Stimulated activated naive CD8-positive, alpha-beta T cell treated with anti-CD3 and anti-CD28 coated beads, Interleukin-15, Interleukin-2, amounts not matched to agents 100 U/mL and 50 U/mL, for 24 hours (primary cell): ENCODE measurements at regions not wholly inside any gene's neighbourhood (a gene's known extent, or its start where the extent isn't known, plus 50 kb on each side); places are given as distances from the start of the nearest gene placed in this dataset.

Experiments
- ATAC-seq: fragments of 150-1000 bp; cut with Tn5 transposase; one replicate; pipeline ENCODE4 v1.10.0; 2021
- DNase-seq: peaks from one replicate; pipeline ENCODE4 v3.0.0; 2021

GRCh38 chr1:30478799-30479563, 244.4 kb downstream of the MATN1 start:
- ATAC-seq = no peak
- no peak for DNase-seq

GRCh38 chr1:30478283-30478682, 245.1 kb downstream of the MATN1 start:
- no peak for DNase-seq
- ATAC-seq = no peak

GRCh38 chr1:30477588-30477987, 245.8 kb downstream of the MATN1 start:
- DNase-seq (no peak), ATAC-seq (no peak)

GRCh38 chr1:30476911-30477459, 246.4 kb downstream of the MATN1 start:
- DNase-seq = no peak
- no peak for ATAC-seq

GRCh38 chr1:30476476-30476875, 246.9 kb downstream of the MATN1 start:
- ATAC-seq = no peak
- no peak for DNase-seq

GRCh38 chr1:30475966-30476365, 247.4 kb downstream of the MATN1 start:
- DNase-seq (no peak), ATAC-seq (no peak)

- ATAC-seq = no peak
- no peak for DNase-seq
Observed at GRCh38 chr1:30475201-30475600, 248.2 kb downstream of the MATN1 start.

GRCh38 chr1:30474818-30475200, 248.6 kb downstream of the MATN1 start:
- ATAC-seq (no peak), DNase-seq (no peak)

- no peak for ATAC-seq
- DNase-seq = no peak
Observed at GRCh38 chr1:30473922-30474817, 249.2 kb downstream of the MATN1 start.

- no peak for ATAC-seq
Observed at GRCh38 chr1:30472526-30472925, 250.9 kb downstream of the MATN1 start.

GRCh38 chr1:30472009-30472408, 251.4 kb downstream of the MATN1 start:
- DNase-seq (no peak), ATAC-seq (no peak)

More at GRCh38 chr1:30472526-30472925, 250.9 kb downstream of the MATN1 start:
- no peak for DNase-seq

GRCh38 chr1:30471307-30471706, 252.1 kb downstream of the MATN1 start:
- no peak for DNase-seq
- no peak for ATAC-seq

GRCh38 chr1:30469426-30469825, 254.0 kb downstream of the MATN1 start:
- no peak for DNase-seq
- ATAC-seq = no peak

GRCh38 chr1:30467101-30467500, 256.3 kb downstream of the MATN1 start:
- DNase-seq = no peak
- ATAC-seq = no peak

GRCh38 chr1:30466610-30467009, 256.8 kb downstream of the MATN1 start:
- DNase-seq = no peak
- ATAC-seq = no peak

GRCh38 chr1:30466026-30466425, 257.4 kb downstream of the MATN1 start:
- DNase-seq = no peak
- ATAC-seq = no peak

- ATAC-seq (no peak), DNase-seq (no peak)
Observed at GRCh38 chr1:30465096-30465495, 258.3 kb downstream of the MATN1 start.

- DNase-seq (no peak), ATAC-seq (no peak)
Observed at GRCh38 chr1:30464187-30464617, 259.2 kb downstream of the MATN1 start.

GRCh38 chr1:30462826-30463425, 260.5 kb downstream of the MATN1 start:
- no peak for DNase-seq
- ATAC-seq = no peak

GRCh38 chr1:30462166-30462565, 261.2 kb downstream of the MATN1 start:
- DNase-seq (no peak), ATAC-seq (no peak)

- no peak for DNase-seq
- no peak for ATAC-seq
Observed at GRCh38 chr1:30461640-30462039, 261.7 kb downstream of the MATN1 start.

- ATAC-seq (no peak), DNase-seq (no peak)
Observed at GRCh38 chr1:30460661-30461060, 262.7 kb downstream of the MATN1 start.
